CD4-positive, alpha-beta T cell (primary cell): ENCODE measurements at regions not wholly inside any gene's neighbourhood (a gene's known extent, or its start where the extent isn't known, plus 50 kb on each side); places are given as distances from the start of the nearest gene placed in this dataset.

Source experiments
- ATAC-seq: fragments of 200-7000 bp; cut with Tn5 transposase; one replicate; pipeline ENCODE4 v1.10.0; 2022; ENCODE audit warnings: mild to moderate bottlenecking; ENCODE audit not compliant: poor library complexity
- CTCF ChIA-PET: fragments of 350-600 bp; sonication (Branson Sonifier 250); formaldehyde crosslinking; loops from one replicate; lab custom pipeline; 2021; ENCODE audit warnings: antibody characterized with exemption, inconsistent platforms; lab: Charles Lee
- POLR2A ChIA-PET: fragments of 350-600 bp; sonication (Branson Sonifier 250); formaldehyde crosslinking; loops from one replicate; lab custom pipeline; 2021; ENCODE audit warnings: antibody characterized with exemption, inconsistent platforms; lab: Charles Lee
- DNase-seq, 14 experiments: peaks; one replicate each; pipeline ENCODE4 v3.0.0-alpha.2; 2013 to 2020; ENCODE audit warnings: mixed read lengths in 2 of 14
- H3K27ac ChIP-seq, 2 donors: one replicate each; pipeline versions ENCODE4 v1.5.1 to v1.7.0; 2013; ENCODE audit warnings: low read length in 2 of 2, low read depth in 1 of 2, mild to moderate bottlenecking in 1 of 2
- H3K27me3 ChIP-seq, 2 experiments: 1 replicate in 1 of 2; 2 replicates in 1 of 2; pipeline versions ENCODE4 v1.6.1 to v1.7.0; 2013; ENCODE audit warnings: low read length in 2 of 2, control low read depth in 1 of 2, mild to moderate bottlenecking in 1 of 2, moderate library complexity in 1 of 2; ENCODE audit not compliant: insufficient read depth in 2 of 2, control insufficient read depth in 1 of 2
- H3K36me3 ChIP-seq: one replicate; pipeline ENCODE4 v1.6.1; 2013; ENCODE audit warnings: low read length, control low read depth; ENCODE audit not compliant: insufficient read depth
- H3K4me1 ChIP-seq: one replicate; pipeline ENCODE4 v1.6.1; 2013; ENCODE audit warnings: low read length, control low read depth; ENCODE audit not compliant: insufficient read depth
- H3K4me3 ChIP-seq: one replicate; pipeline ENCODE4 v1.5.1; 2013; ENCODE audit warnings: mild to moderate bottlenecking, low read length, moderate library complexity
- H3K9me3 ChIP-seq, 2 experiments: 1 replicate in 1 of 2; 2 replicates in 1 of 2; pipeline versions ENCODE4 v1.6.1 to v1.7.0; 2013; ENCODE audit warnings: low read length in 2 of 2, mild to moderate bottlenecking in 2 of 2, control low read depth in 1 of 2, moderate library complexity in 1 of 2; ENCODE audit not compliant: control insufficient read depth in 1 of 2, insufficient read depth in 1 of 2
- H3K27ac Mint-ChIP-seq: one replicate; pipeline ENCODE4 v1.8.0; 2020; ENCODE audit warnings: mixed read lengths
- H3K27me3 Mint-ChIP-seq: one replicate; pipeline ENCODE4 v1.8.0; 2021; ENCODE audit warnings: mixed read lengths
- H3K36me3 Mint-ChIP-seq: one replicate; pipeline ENCODE4 v1.8.0; 2021; ENCODE audit warnings: low read depth, mixed read lengths
- H3K4me1 Mint-ChIP-seq: one replicate; pipeline ENCODE4 v1.8.0; 2021; ENCODE audit warnings: low read depth, mixed read lengths
- H3K4me3 Mint-ChIP-seq: one replicate; pipeline ENCODE4 v1.8.0; 2020; ENCODE audit warnings: mild to moderate bottlenecking, mixed read lengths
- H3K9me3 Mint-ChIP-seq: one replicate; pipeline ENCODE4 v1.8.0; 2020; ENCODE audit warnings: mixed read lengths
- CTCF ChIP-seq: fragments of 200-600 bp; IDR thresholded peaks from one replicate; pipeline ENCODE4 v1.8.0; 2022; ENCODE audit warnings: antibody characterized with exemption, mild to moderate bottlenecking
- intact Hi-C, 2 experiments: fragments of 100-400 bp; cut with DNase I in 1 of 2; cut with micrococcal nuclease in 1 of 2; formaldehyde crosslinking; loops; one replicate each; pipeline versions ENCODE4 v1.15.1 to v1.9.0; 2023 to 2025; cut with DNase I, micrococcal nuclease

- Histone ChIP-seq H3K4me3 (no peak overlapping the region), H3K4me1 (no peaks in the 10 kb centered on the region), H3K27ac (no peak overlapping the region), H3K9me3 (peaks cover 0 to 8% of the 10 kb centered on the region in 2 experiments), H3K36me3 (no peaks in the 10 kb centered on the region), H3K27me3 (peaks cover 0 to 5% of the 10 kb centered on the region in 2 experiments)
- peaks cover 25% of the 10 kb centered on the region for H3K27me3 Mint-ChIP-seq
- DNase-seq: no peak
- no peaks in the 10 kb centered on the region for H3K4me1 Mint-ChIP-seq
- no peaks in the 10 kb centered on the region for H3K36me3 Mint-ChIP-seq
- no peak overlapping the region for H3K4me3 Mint-ChIP-seq
- H3K9me3 Mint-ChIP-seq: no peaks in the 10 kb centered on the region
- no peak for ATAC-seq
- no peak for TF ChIP-seq CTCF
- ChIA-PET CTCF (no interaction called here), POLR2A (no interaction called here)
- intact Hi-C loops: no loop called here
- H3K27ac Mint-ChIP-seq: no peak overlapping the region
Observed at GRCh38 chr10:128528781-128529180, 402.6 kb upstream of the MKI67 start.

DNA sequence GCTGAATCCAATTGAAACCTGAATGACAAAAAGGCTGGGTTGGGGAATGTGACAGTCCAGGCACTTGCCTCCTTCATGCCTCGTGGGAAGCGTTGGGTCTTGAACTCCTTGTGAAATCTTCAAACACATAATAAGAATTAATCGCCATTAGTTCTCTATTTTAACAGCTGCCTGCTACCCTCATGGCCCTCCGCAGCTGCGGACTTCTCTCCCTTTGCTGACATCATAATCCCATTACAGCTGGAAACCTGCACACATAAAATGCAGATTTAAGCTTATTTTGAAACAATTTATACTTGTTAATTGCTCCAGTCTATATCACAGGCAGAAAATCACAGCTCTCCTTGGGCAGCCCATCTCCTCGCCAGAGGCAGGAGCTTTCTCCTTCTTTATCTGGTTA, 403.0 kb upstream of the MKI67 start:
- H3K4me3 ChIP-seq: no peak overlapping the region
- intact Hi-C loops: no loop called here
- Mint-ChIP-seq H3K9me3 (no peaks in the 10 kb centered on the region), H3K27ac (no peak overlapping the region), H3K36me3 (no peaks in the 10 kb centered on the region), H3K27me3 (peaks cover 25% of the 10 kb centered on the region), H3K4me1 (no peaks in the 10 kb centered on the region), H3K4me3 (no peak overlapping the region)
- DNase-seq: no peak
- ChIA-PET CTCF (no interaction called here), POLR2A (no interaction called here)
- no peaks in the 10 kb centered on the region for H3K36me3 ChIP-seq
- peaks cover 0 to 5% of the 10 kb centered on the region in 2 experiments for H3K27me3 ChIP-seq
- peaks cover 0 to 8% of the 10 kb centered on the region in 2 experiments for H3K9me3 ChIP-seq
- no peaks in the 10 kb centered on the region for H3K4me1 ChIP-seq
- no peak overlapping the region for H3K27ac ChIP-seq
- TF ChIP-seq CTCF: no peak
- no peak for ATAC-seq

GRCh38 chr10:128530301-128530700, 404.1 kb upstream of the MKI67 start:
- Histone ChIP-seq H3K27me3 (peaks cover under 1 to 7% of the 10 kb centered on the region in 2 experiments), H3K4me1 (no peaks in the 10 kb centered on the region), H3K27ac (no peak overlapping the region), H3K4me3 (no peak overlapping the region), H3K9me3 (peaks cover 0 to 8% of the 10 kb centered on the region in 2 experiments), H3K36me3 (no peaks in the 10 kb centered on the region)
- intact Hi-C loops: no loop called here
- no peaks in the 10 kb centered on the region for H3K36me3 Mint-ChIP-seq
- H3K9me3 Mint-ChIP-seq: no peaks in the 10 kb centered on the region
- peaks cover 34% of the 10 kb centered on the region for H3K27me3 Mint-ChIP-seq
- no peak overlapping the region for H3K27ac Mint-ChIP-seq
- no peak for TF ChIP-seq CTCF
- no peak for DNase-seq
- no peak overlapping the region for H3K4me3 Mint-ChIP-seq
- ChIA-PET POLR2A (no interaction called here), CTCF (no interaction called here)
- ATAC-seq: no peak
- no peaks in the 10 kb centered on the region for H3K4me1 Mint-ChIP-seq
